ENCODE measurements at regions not wholly inside any gene's neighbourhood (a gene's known extent, or its start where the extent isn't known, plus 50 kb on each side); places are given as distances from the start of the nearest gene placed in this dataset.

DNA sequence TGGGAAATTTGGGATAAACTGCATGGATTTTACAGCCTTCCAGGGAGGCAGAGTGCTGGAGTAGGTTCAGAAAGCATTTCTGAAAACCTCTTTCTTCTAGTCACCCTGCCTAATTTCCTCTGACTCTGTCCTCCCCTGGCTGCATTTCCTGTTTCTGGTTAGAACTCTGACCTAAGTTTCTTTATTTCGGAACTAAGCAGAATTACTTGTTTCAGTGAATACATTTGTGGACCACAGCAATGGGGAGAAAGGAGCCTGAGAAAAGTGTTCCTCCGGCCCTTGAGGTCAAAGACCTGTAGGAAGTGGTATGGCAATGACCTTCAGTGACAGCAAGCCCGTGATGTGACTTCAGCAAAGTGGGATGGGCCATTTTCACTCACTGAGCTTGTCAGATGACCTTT, 173.4 kb upstream of the RUNX1 start:
- no peak for TF ChIP-seq GATA3 (IDR thresholded peaks at IDR 0.05; ENCODE audit: low read depth, low read length)
- TF ChIP-seq GATA2 (IDR thresholded peaks at IDR 0.05; ENCODE audit: low read depth, low read length), result no peak

DNA sequence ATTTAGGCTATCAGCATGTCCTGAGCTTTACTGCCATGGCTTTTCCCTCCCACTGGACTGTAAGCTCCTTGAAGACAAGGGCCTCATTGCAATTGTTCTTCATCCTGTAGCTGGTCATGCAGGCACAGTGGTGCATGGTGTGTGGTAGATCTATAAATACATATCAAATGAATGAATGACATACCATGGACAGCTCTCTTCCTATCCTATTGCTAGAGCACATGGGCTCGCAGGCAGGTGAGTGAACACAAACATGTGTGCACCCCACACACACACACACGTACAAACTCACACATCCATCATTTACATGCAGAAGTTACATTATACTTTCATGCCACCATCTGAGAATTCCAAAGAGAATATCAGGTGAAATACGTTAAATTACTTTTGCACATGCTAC, 172.9 kb upstream of the RUNX1 start:
- TF ChIP-seq GATA3 (IDR thresholded peaks at IDR 0.05; ENCODE audit: low read depth, low read length), result no peak
- no peak for TF ChIP-seq GATA2 (IDR thresholded peaks at IDR 0.05; ENCODE audit: low read depth, low read length)

DNA sequence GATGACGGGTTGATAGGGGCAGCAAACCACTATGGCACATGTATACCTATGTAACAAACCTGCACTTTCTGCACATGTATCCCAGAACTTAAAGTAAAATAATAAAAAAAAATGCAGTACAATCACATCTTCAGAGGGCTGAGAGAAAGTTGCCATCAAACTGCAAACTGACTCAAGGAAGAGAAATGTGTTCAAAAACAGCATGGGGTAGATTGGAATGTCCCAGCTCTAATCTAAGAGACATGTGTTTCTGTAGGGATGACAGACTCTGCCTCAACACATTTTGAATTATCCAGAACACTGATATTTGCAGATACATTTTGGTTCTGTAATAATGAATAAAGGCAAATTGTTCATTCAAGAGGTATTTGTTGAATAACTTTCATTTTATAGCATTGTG, 171.2 kb upstream of the RUNX1 start:
- TF ChIP-seq GATA3 (IDR thresholded peaks at IDR 0.05; ENCODE audit: low read depth, low read length) (no peak), GATA2 (IDR thresholded peaks at IDR 0.05; ENCODE audit: low read depth, low read length) (no peak)

DNA sequence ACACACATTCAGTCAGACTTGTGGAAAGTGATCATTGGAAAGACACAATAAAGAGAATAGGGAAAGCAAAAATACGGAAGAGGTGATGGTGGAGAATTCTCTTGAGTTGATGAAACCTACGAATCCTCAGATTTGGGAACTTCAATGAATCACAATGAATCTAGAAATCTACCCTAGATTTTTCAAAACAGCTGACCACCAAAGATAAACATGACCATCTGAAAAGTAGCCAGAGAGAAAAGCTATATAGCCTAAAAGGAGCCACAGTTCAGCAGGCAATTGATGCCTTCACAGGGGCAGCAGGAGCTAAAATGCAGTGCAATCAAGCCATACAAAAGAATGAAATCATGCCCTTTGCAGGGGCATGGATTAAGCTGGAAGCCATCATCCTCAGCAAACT, 170.6 kb upstream of the RUNX1 start:
- TF ChIP-seq GATA3 (IDR thresholded peaks at IDR 0.05; ENCODE audit: low read depth, low read length) (no peak), GATA2 (IDR thresholded peaks at IDR 0.05; ENCODE audit: low read depth, low read length) (no peak)

DNA sequence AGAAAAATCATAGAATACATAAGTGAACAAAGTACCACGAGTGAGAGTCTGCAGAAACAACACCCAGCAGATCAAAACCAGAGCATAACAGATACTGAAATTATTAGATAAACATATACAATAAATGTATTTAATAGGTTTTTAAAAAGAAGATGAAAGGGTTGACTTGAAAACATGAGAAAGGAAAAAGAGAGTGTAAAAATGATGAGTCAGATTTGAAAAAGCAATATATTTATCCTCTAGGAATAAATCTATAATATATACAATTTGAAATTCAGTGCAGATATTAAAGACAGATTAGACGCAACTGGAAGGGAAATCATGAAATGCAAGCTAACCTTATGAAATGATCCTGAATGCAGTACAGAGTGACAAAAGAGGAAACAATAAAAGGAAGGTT, 170.2 kb upstream of the RUNX1 start:
- TF ChIP-seq GATA3 (IDR thresholded peaks at IDR 0.05; ENCODE audit: low read depth, low read length), result no peak
- no peak for TF ChIP-seq GATA2 (IDR thresholded peaks at IDR 0.05; ENCODE audit: low read depth, low read length)

DNA sequence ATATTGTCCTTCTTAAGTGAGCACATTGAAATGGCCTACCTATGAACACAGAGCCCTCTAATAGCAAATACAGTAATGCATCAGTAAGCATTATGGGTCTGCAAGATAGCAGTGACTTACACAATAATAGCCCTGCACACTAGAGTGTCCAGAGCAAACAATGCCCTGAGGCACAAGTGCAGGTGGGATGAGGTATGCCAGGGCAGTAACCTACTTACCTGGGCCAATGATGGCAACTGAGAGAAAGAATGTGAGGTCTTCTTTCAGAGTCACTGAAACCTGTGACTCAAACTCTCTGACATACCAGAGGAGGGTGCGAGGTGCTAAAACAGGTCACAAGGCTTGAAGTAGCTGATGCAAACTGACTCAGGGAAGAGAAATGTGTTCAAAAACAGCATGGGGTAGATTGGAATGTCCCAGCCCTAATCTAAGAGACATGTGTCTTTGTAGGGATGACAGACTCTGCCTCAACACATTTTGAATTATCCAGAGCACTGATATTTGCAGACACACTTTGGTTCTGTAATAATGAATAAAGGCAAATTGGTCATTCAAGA, 168.5 kb upstream of the RUNX1 start:
- TF ChIP-seq GATA2 (IDR thresholded peaks at IDR 0.05; ENCODE audit: low read depth, low read length) (no peak), GATA3 (IDR thresholded peaks at IDR 0.05; ENCODE audit: low read depth, low read length) (no peak)

DNA sequence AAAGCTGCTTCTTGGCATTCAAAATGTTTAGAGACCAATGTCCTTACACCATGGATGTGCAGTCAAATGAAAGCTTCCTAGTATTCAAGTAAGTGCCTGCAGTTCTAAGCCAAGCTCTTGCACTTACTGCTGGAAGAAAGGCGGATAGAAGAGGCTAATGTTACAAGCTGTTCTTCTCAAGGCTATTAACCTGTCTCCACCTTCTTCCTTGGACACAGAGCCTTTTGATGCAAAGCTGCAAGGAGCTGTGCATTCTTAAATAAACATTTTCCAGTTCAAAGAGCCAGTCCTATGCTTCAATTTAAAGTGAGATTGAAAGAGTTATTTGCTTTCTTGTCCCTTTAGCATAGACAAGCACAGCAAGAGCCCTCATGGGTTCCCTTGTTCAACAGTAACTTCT, 167.9 kb upstream of the RUNX1 start:
- TF ChIP-seq GATA3 (IDR thresholded peaks at IDR 0.05; ENCODE audit: low read depth, low read length) (no peak), GATA2 (IDR thresholded peaks at IDR 0.05; ENCODE audit: low read depth, low read length) (no peak)

DNA sequence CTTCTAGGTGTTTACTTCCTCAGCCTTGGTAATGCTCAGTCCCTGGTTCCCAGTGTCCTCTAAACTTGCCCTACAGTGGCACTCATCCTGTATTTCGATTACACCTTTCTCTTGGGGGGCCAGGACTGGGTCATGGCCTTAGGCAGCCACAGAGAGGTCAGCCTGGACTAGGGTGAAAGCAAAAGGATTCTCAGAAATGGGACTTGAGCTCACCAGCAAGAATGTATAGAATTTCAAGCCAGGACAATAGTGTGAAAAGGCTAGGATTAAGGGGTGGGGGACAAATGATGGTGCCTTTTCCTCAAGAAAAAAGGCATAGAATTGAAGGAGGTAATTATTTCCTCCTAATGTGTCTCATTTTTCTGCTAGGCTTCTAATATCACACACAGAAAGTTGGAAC, 166.8 kb upstream of the RUNX1 start:
- TF ChIP-seq GATA2 (IDR thresholded peaks at IDR 0.05; ENCODE audit: low read depth, low read length) (no peak), GATA3 (IDR thresholded peaks at IDR 0.05; ENCODE audit: low read depth, low read length) (no peak)

DNA sequence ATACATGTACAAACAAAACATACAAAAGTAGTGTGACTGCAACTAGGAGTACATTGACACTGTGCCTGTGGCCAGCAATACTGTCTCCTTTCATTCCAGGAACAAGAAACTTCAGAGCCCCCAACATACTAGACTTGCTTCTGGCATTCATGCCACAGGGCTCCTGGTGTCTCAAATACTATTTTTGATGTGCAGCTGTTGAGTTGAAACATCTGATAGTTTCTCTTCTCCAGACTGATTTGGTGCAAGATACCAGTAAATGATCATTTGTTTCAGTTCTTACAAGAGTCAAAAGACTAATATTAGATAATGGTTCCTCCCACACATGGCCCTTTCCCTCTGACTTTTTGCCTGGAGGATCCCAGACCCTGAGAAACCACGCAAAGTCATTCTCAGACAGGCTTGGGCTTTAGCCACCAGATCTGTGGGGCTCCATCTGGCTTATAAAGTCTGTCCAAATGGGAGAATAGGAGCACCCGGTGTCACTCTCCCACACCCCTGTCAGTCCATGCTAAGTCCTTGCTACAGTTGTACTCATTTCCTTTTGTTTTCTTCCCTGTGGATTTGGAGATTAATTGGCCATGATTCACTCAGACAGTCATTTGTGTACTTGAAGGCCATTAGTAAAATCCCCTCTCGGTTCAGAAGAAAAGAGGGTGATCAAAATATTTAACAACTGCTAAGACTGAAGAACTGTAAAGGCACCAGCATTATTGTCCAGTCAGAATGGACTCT, 163.5 kb upstream of the RUNX1 start:
- no peak for TF ChIP-seq GATA2 (IDR thresholded peaks at IDR 0.05; ENCODE audit: low read depth, low read length)
- no peak for TF ChIP-seq GATA3 (IDR thresholded peaks at IDR 0.05; ENCODE audit: low read depth, low read length)

DNA sequence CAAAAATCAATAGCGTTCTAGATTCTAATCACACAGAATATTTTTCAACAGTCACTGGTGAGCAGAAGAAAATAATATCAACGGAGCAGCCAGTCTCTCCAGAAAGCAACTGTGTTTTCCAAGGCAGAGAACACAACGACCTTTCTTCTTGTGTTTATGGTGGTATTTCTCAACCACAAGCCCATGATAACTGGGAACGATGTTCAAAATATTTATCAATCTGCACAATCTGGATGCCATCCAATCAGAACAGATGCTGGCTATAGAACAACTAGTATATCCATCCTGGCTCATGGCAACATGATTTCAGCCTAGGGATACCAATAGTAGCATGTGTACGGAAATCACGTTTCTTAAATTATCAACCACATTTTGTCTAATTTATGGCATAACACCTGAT, 162.7 kb upstream of the RUNX1 start:
- TF ChIP-seq GATA3 (IDR thresholded peaks at IDR 0.05; ENCODE audit: low read depth, low read length) (no peak), GATA2 (IDR thresholded peaks at IDR 0.05; ENCODE audit: low read depth, low read length) (no peak)

DNA sequence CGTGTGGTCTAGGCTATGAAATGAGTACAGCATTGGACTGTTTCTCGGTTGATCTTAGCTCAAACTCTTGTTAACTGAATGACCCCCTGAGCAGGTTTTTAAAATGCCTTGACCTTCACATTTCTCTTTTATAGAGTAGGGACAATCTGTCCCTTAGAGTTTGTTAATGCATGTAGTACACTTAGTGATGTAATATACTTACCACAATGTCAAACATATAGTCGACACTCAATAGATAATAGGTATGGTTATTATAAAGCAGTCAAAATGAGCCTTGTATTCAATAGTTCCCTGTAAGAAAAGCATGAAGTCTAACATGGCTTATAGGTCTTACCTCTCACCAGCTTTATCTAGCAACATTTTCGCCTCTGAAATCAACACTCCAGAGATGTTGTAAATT, 161.0 kb upstream of the RUNX1 start:
- TF ChIP-seq GATA2 (IDR thresholded peaks at IDR 0.05; ENCODE audit: low read depth, low read length), result no peak
- no peak for TF ChIP-seq GATA3 (IDR thresholded peaks at IDR 0.05; ENCODE audit: low read depth, low read length)

DNA sequence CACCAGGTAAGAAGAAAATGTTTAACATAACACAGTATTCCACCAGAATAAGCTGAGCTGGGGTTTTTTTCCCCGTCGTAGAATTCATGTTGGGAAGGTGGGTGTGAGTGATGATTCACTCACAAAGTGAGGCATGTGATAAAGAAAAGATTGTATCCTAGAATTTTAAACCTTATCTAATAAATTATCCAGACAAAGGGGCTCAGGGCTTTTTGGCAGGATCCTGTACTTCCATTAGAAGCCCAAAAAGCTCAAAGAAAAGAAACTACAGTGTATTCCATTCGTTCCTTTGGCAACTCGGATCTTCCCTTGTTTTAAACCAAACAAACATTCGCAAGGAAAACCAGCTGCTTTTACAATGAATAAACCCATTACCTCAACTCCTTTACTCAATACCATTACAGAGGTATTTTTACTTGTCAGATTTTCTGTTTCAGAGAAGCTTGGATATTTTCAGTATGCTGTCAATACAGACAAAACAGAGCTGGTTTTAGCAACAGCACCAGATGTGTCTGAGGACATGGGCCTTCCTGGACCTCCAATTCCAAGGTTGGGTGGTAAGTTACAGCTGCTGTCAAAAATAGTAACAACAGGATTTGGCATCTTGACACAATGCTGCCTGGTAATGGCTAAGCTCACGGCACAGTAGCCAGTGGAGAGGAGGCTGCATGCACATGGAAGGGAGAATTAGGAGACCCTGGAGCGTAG, 159.9 kb upstream of the RUNX1 start:
- no peak for TF ChIP-seq GATA2 (IDR thresholded peaks at IDR 0.05; ENCODE audit: low read depth, low read length)
- TF ChIP-seq GATA3 (IDR thresholded peaks at IDR 0.05; ENCODE audit: low read depth, low read length), result no peak

DNA sequence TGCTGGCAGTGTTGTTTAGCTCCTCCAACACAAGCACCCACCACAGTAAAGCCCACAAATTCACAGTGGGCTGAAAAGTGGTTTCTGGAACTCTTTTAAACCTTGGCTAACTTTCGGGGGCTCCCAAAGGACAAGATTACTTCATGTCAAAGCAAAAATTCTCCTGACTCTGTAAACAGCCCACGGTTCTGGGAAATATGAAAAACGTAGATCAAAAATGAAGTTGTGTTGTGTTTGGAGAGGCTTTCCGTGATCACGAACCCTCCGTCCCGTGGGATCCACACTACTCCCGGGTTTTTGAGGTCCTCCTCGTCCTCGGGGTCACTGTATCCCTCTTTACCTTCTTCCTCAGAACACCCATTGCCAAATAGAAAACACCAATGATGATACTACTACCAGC, 159.0 kb upstream of the RUNX1 start:
- TF ChIP-seq GATA2 (IDR thresholded peaks at IDR 0.05; ENCODE audit: low read depth, low read length), result no peak
- no peak for TF ChIP-seq GATA3 (IDR thresholded peaks at IDR 0.05; ENCODE audit: low read depth, low read length)

DNA sequence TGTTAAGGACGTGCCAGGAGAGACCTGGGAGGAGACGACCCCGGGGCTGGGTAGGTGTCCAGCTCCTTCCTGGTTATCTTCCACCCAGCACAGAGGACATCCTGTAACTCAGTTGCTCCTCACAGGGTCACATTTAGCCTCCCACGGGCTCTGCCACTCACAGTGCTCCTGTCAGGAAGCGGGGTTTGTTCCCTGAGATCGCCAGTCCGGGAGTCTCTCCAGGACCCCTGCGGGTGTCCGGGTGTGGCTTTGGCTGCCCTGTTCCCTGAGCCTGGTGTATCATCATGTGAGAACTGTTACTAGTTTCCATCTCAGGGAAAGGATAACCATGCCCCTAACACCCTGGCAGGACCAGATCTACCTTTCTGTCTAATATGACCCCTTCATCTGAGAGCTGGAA, 158.2 kb upstream of the RUNX1 start:
- no peak for TF ChIP-seq GATA3 (IDR thresholded peaks at IDR 0.05; ENCODE audit: low read depth, low read length)
- TF ChIP-seq GATA2 (IDR thresholded peaks at IDR 0.05; ENCODE audit: low read depth, low read length), result no peak

Measured in SH-SY5Y (cell line).